Amniotic epithelial cell (primary cell): ENCODE measurements at regions not wholly inside any gene's neighbourhood (a gene's known extent, or its start where the extent isn't known, plus 50 kb on each side); places are given as distances from the start of the nearest gene placed in this dataset.
"Not testable (repeated sequence)": the region's sequence is repeated elsewhere in the genome, so short reads cannot be mapped to it uniquely, and the experiment has no call there.

Experiments
- DNase-seq: peaks from one replicate; pipeline ENCODE4 v3.0.0-alpha.2; 2010; ENCODE audit warnings: low read depth

- no peak for DNase-seq
Observed at GRCh38 chr1:208465786-208466590, 221.8 kb upstream of the PLXNA2 start.

- no peak for DNase-seq
Observed at GRCh38 chr1:208467151-208467780, 223.1 kb upstream of the PLXNA2 start.

- peak; percentile 39 for DNase-seq
Observed at GRCh38 chr1:208475449-208475848, 231.3 kb upstream of the PLXNA2 start.

GRCh38 chr1:208475951-208476845 lies 232.0 kb upstream of the PLXNA2 start:
- DNase-seq, result peak; percentile 21

GRCh38 chr1:208476846-208477170 lies 232.6 kb upstream of the PLXNA2 start:
- no peak for DNase-seq

- DNase-seq, result peak; percentile 6
Observed at GRCh38 chr1:208479435-208479834, 235.3 kb upstream of the PLXNA2 start.

GRCh38 chr1:208485512-208485911 lies 241.3 kb upstream of the PLXNA2 start:
- no peak for DNase-seq

- DNase-seq, result no peak
Observed at GRCh38 chr1:208486677-208487076, 242.5 kb upstream of the PLXNA2 start.

- not testable (repeated sequence) for DNase-seq
Observed at GRCh38 chr1:208488432-208488831, 244.2 kb upstream of the PLXNA2 start.

GRCh38 chr1:208496467-208497371 lies 252.5 kb upstream of the PLXNA2 start:
- no peak for DNase-seq

GRCh38 chr1:208497866-208498541 lies 253.8 kb upstream of the PLXNA2 start:
- DNase-seq, result no peak

GRCh38 chr1:208499026-208499425 lies 254.8 kb upstream of the PLXNA2 start:
- DNase-seq, result no peak

GRCh38 chr1:208499601-208500000 lies 255.4 kb upstream of the PLXNA2 start:
- no peak for DNase-seq

GRCh38 chr1:208500375-208500774 lies 256.2 kb upstream of the PLXNA2 start:
- DNase-seq, result no peak

- no peak for DNase-seq
Observed at GRCh38 chr1:208501542-208501941, 257.4 kb upstream of the PLXNA2 start.

GRCh38 chr1:208503787-208504186 lies 259.6 kb upstream of the PLXNA2 start:
- DNase-seq, result no peak

- DNase-seq, result no peak
Observed at GRCh38 chr1:208506812-208507211, 262.6 kb upstream of the PLXNA2 start.

- DNase-seq, result no peak
Observed at GRCh38 chr1:208509072-208509471, 264.9 kb upstream of the PLXNA2 start.

GRCh38 chr1:208510192-208510952 lies 266.2 kb upstream of the PLXNA2 start:
- peak; percentile 85 for DNase-seq

GRCh38 chr1:208511242-208511860 lies 267.2 kb upstream of the PLXNA2 start:
- peak; percentile 79 for DNase-seq
